Smooth muscle cell (in vitro differentiated cells): ENCODE measurements at regions not wholly inside any gene's neighbourhood (a gene's known extent, or its start where the extent isn't known, plus 50 kb on each side); places are given as distances from the start of the nearest gene placed in this dataset.

Source experiments
- DNase-seq: peaks from one replicate; lab custom pipeline; 2025; ENCODE audit not compliant: unreplicated experiment; lab: John Stamatoyannopoulos, UW
- H2AFZ ChIP-seq: fragments of 200-600 bp; sonication (generic); 2 replicates; pipeline ENCODE4 v1.6.0; 2016; ENCODE audit warnings: antibody characterized with exemption, low read depth, mild to moderate bottlenecking
- H3F3A ChIP-seq: fragments of 200-600 bp; sonication (generic); 2 replicates; pipeline ENCODE4 v1.6.0; 2017; ENCODE audit warnings: antibody characterized with exemption, low read depth
- H3K27ac ChIP-seq: fragments of 200-600 bp; sonication (generic); 2 replicates; pipeline ENCODE4 v1.5.1; 2016; ENCODE audit warnings: low read depth, mild to moderate bottlenecking
- H3K27me3 ChIP-seq: fragments of 200-600 bp; sonication (generic); 2 replicates; pipeline ENCODE4 v1.6.1; 2016; ENCODE audit warnings: low read depth, mild to moderate bottlenecking
- H3K36me3 ChIP-seq: fragments of 200-600 bp; sonication (generic); 2 replicates; pipeline ENCODE4 v1.5.1; 2016; ENCODE audit warnings: low read depth
- H3K4me1 ChIP-seq: fragments of 200-600 bp; sonication (generic); 2 replicates; pipeline ENCODE4 v1.5.1; 2016; ENCODE audit warnings: low read depth
- H3K4me2 ChIP-seq: fragments of 200-600 bp; sonication (generic); 2 replicates; pipeline ENCODE4 v1.6.0; 2016; ENCODE audit warnings: mild to moderate bottlenecking
- H3K4me3 ChIP-seq: fragments of 200-600 bp; sonication (generic); 2 replicates; pipeline ENCODE4 v1.5.1; 2016; ENCODE audit warnings: mild to moderate bottlenecking
- H3K79me2 ChIP-seq: fragments of 200-600 bp; sonication (generic); 2 replicates; pipeline ENCODE4 v1.6.0; 2016; ENCODE audit warnings: low read depth, mild to moderate bottlenecking
- H3K9ac ChIP-seq: fragments of 200-600 bp; sonication (generic); 2 replicates; pipeline ENCODE4 v1.6.0; 2016; ENCODE audit warnings: low read depth
- H3K9me3 ChIP-seq: fragments of 200-600 bp; sonication (generic); replicated peaks from 2 replicates; pipeline ENCODE4 v1.5.1; 2016; ENCODE audit warnings: low read depth
- H4K20me1 ChIP-seq: fragments of 200-600 bp; sonication (generic); 2 replicates; pipeline ENCODE4 v1.6.0; 2016; ENCODE audit warnings: low read depth
- WGBS: methylation state at CpG from one replicate; pipeline ENCODE4 v1.1.7; 2016; ENCODE audit warnings: low lambda C conversion rate; 5-methylcytosine and 5-hydroxymethylcytosine counted together
- TF ChIP-seq, protein P1 (sequence below): fragments of 200-600 bp; sonication (generic); IDR thresholded peaks from 2 replicates; pipeline ENCODE4 v1.5.1; 2017; ENCODE audit warnings: borderline replicate concordance, mild to moderate bottlenecking, antibody characterized with exemption; ENCODE audit not compliant: insufficient read depth, poor library complexity, severe bottlenecking

DNA sequence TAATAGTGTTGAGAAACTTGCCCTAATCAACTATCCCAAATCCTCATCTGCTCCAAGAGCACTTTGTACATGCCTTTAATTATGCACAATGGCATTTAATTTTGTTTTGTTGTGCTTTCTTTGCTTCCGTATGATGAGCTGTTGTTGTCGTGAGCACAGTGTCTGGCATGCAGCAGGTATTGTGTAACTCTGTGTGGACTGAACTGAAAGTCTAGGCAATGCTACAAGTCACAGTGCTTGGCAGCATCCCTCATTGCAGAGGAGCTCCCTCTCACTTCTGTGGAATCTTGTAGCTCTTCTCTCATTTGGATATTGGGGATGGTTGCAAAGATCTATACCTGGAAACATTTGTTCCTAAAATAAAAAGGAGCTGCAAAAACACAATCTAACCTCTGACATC lies 502.2 kb upstream of the CA10 start:
- 80% methylated on average over 2 of the region's 2 CpGs for WGBS
- H3K4me1 ChIP-seq = no peaks in the 10 kb centered on the region
- H3K9me3 ChIP-seq = no peaks in the 10 kb centered on the region
- no peaks in the 10 kb centered on the region for H3K36me3 ChIP-seq
- TF ChIP-seq, protein P1, sequence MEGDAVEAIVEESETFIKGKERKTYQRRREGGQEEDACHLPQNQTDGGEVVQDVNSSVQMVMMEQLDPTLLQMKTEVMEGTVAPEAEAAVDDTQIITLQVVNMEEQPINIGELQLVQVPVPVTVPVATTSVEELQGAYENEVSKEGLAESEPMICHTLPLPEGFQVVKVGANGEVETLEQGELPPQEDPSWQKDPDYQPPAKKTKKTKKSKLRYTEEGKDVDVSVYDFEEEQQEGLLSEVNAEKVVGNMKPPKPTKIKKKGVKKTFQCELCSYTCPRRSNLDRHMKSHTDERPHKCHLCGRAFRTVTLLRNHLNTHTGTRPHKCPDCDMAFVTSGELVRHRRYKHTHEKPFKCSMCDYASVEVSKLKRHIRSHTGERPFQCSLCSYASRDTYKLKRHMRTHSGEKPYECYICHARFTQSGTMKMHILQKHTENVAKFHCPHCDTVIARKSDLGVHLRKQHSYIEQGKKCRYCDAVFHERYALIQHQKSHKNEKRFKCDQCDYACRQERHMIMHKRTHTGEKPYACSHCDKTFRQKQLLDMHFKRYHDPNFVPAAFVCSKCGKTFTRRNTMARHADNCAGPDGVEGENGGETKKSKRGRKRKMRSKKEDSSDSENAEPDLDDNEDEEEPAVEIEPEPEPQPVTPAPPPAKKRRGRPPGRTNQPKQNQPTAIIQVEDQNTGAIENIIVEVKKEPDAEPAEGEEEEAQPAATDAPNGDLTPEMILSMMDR = no peak
- no peak overlapping the region for H3K4me2 ChIP-seq
- DNase-seq = no peak
- no peaks in the 10 kb centered on the region for H3K27me3 ChIP-seq
- no peak overlapping the region for H3K4me3 ChIP-seq
- H2AFZ ChIP-seq = no peak overlapping the region
- no peaks in the 10 kb centered on the region for H3K79me2 ChIP-seq
- H3F3A ChIP-seq = no peaks in the 10 kb centered on the region
- H3K27ac ChIP-seq = no peak overlapping the region
- H4K20me1 ChIP-seq = no peaks in the 10 kb centered on the region
- H3K9ac ChIP-seq = no peak overlapping the region

DNA sequence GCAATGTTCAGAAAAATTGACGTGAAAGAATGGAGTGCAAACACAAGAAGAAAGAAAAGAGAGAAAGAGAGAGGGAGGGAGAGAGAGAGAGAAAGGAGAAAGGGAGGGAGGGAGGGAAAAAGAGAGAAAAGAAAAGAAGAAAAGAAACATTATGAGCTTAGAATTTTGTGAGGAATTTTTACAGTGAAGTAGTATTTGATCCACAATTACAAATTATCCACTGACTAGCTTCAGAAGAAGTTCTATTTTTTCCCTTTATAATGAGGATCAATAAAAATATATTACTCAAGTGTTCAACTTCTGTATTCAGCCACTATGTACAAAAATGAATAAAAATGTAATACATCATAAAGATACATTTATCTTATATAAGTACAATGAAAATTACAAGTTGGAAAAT lies 494.5 kb upstream of the CA10 start:
- H3K4me3 ChIP-seq = no peak overlapping the region
- no peaks in the 10 kb centered on the region for H3K4me1 ChIP-seq
- 75% methylated on average over 1 of the region's 1 CpG for WGBS
- no peak overlapping the region for H2AFZ ChIP-seq
- H3K27ac ChIP-seq = no peak overlapping the region
- no peaks in the 10 kb centered on the region for H3K27me3 ChIP-seq
- H3K9me3 ChIP-seq = no peaks in the 10 kb centered on the region
- H3F3A ChIP-seq = no peaks in the 10 kb centered on the region
- no peaks in the 10 kb centered on the region for H3K79me2 ChIP-seq
- TF ChIP-seq, protein P1 = no peak
- no peak overlapping the region for H3K4me2 ChIP-seq
- no peak overlapping the region for H3K9ac ChIP-seq
- DNase-seq = no peak
- no peaks in the 10 kb centered on the region for H3K36me3 ChIP-seq
- H4K20me1 ChIP-seq = no peaks in the 10 kb centered on the region

GRCh38 chr17:52648995-52649394 lies 490.5 kb upstream of the CA10 start:
- Histone ChIP-seq H3K27ac (no peak overlapping the region), H3K36me3 (no peaks in the 10 kb centered on the region), H3K4me2 (no peak overlapping the region), H3K9me3 (no peaks in the 10 kb centered on the region), H4K20me1 (no peaks in the 10 kb centered on the region), H3K9ac (no peak overlapping the region), H3K79me2 (no peaks in the 10 kb centered on the region), H3K27me3 (no peaks in the 10 kb centered on the region), H3K4me1 (no peaks in the 10 kb centered on the region), H3K4me3 (no peak overlapping the region), H3F3A (no peaks in the 10 kb centered on the region), H2AFZ (no peak overlapping the region)
- TF ChIP-seq, protein P1 = no peak
- 56% methylated on average over 3 of the region's 3 CpGs for WGBS
- DNase-seq = no peak

GRCh38 chr17:52647411-52647810 lies 488.9 kb upstream of the CA10 start:
- TF ChIP-seq, protein P1 = no peak
- Histone ChIP-seq H3K4me3 (no peak overlapping the region), H3F3A (no peaks in the 10 kb centered on the region), H3K9ac (no peak overlapping the region), H4K20me1 (no peaks in the 10 kb centered on the region), H3K27ac (no peak overlapping the region), H3K4me1 (no peaks in the 10 kb centered on the region), H3K4me2 (no peak overlapping the region), H3K79me2 (no peaks in the 10 kb centered on the region), H3K36me3 (no peaks in the 10 kb centered on the region), H2AFZ (no peak overlapping the region), H3K9me3 (no peaks in the 10 kb centered on the region), H3K27me3 (no peaks in the 10 kb centered on the region)
- 78% methylated on average over 1 of the region's 1 CpG for WGBS
- DNase-seq = no peak
